Stimulated activated effector memory CD8-positive, alpha-beta T cell treated with anti-CD3 and anti-CD28 coated beads, Interleukin-12 subunit alpha, Interleukin-12 subunit beta, amount 100 ng/mL, for 72 hours (primary cell): ENCODE measurements at regions not wholly inside any gene's neighbourhood (a gene's known extent, or its start where the extent isn't known, plus 50 kb on each side); places are given as distances from the start of the nearest gene placed in this dataset.

Experiments used
- ATAC-seq: fragments of 150-1000 bp; cut with Tn5 transposase; 2 replicates; pipeline ENCODE4 v1.10.0; 2021
- DNase-seq, 2 donors: peaks; one replicate each; pipeline ENCODE4 v3.0.0; 2021 to 2022; ENCODE audit warnings: low spot score in 2 of 2
- H3K27ac Mint-ChIP-seq: one replicate; pipeline ENCODE4 v1.8.0; 2022; ENCODE audit warnings: mild to moderate bottlenecking, mixed read lengths
- H3K36me3 Mint-ChIP-seq: one replicate; pipeline ENCODE4 v1.8.0; 2022; ENCODE audit warnings: mild to moderate bottlenecking, mixed read lengths
- H3K4me1 Mint-ChIP-seq: one replicate; pipeline ENCODE4 v1.8.0; 2022; ENCODE audit warnings: mixed read lengths
- H3K4me3 Mint-ChIP-seq: one replicate; pipeline ENCODE4 v1.8.0; 2022; ENCODE audit warnings: mild to moderate bottlenecking, mixed read lengths
- H3K9me3 Mint-ChIP-seq: one replicate; pipeline ENCODE4 v1.8.0; 2022; ENCODE audit warnings: mixed read lengths

DNA sequence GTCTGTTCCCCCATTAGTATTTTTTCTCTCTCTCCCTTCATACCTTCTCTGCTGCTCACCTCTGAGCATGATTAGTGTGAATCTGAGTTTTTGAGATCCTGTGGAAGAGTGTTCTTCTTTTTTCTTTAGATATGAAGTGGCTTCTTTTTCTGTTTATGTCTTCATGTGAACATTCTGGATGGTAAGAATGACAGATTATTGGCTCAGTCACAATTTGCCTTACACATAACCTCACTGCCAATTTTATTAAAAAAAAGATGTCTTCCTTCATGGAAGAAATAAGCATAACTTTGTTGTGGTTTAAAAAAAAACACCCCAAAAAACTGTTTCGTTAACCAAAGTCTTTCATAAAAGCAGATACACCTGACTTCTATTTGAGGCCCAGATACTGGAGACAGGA is 539.1 kb downstream of the PLCL1 start:
- H3K27ac Mint-ChIP-seq: no peak overlapping the region
- H3K9me3 Mint-ChIP-seq: no peaks in the 10 kb centered on the region
- no peaks in the 10 kb centered on the region for H3K4me1 Mint-ChIP-seq
- no peaks in the 10 kb centered on the region for H3K36me3 Mint-ChIP-seq
- H3K4me3 Mint-ChIP-seq: no peak overlapping the region
- no peak for DNase-seq
- no peak for ATAC-seq

DNA sequence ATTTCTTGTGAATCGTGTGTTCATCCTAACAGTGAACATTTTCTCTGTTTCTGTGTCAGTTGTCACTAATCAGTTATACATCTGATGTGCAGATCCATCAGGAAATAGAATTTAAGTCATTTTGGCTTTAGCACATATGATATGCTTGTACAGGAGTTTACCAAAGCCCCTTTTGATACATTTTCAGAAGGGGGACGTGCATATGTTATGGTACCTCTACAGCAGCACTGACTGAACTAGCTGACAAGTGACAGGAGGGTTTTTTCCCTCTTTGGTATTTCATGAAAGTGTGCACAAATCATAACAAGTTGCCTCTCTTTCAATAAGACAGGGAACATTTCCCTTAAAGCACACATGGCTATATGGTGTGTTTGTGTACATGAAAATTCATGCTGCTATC is 536.5 kb downstream of the PLCL1 start:
- Mint-ChIP-seq H3K4me1 (no peaks in the 10 kb centered on the region), H3K36me3 (no peaks in the 10 kb centered on the region), H3K4me3 (no peak overlapping the region), H3K27ac (no peak overlapping the region), H3K9me3 (no peaks in the 10 kb centered on the region)
- DNase-seq: no peak
- no peak for ATAC-seq

DNA sequence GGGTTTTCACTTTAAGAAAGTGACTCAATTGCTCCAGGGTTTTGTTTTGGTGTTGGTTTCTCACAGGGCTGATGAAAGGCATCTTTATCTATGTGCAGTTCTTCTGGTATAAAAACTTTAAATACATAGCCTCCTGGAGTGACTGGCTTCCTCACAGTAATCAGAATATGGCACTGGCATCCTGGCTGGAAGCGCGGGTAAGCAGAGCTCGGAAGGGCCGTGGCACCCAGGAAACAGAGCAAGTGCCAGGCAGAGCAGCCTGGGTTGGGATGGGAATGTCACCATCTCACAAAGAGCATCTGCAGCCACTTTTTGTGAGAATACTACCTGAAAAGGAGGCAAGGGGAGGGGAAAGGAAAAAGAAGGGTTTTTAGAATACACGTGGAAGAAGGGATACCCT is 534.7 kb downstream of the PLCL1 start:
- Mint-ChIP-seq H3K9me3 (no peaks in the 10 kb centered on the region), H3K27ac (no peak overlapping the region)
- ATAC-seq: no peak

GRCh38 chr2:198337368-198337767 is 533.0 kb downstream of the PLCL1 start:
- Mint-ChIP-seq H3K36me3 (no peaks in the 10 kb centered on the region), H3K4me3 (no peak overlapping the region), H3K9me3 (no peaks in the 10 kb centered on the region), H3K27ac (no peak overlapping the region), H3K4me1 (no peaks in the 10 kb centered on the region)
- DNase-seq: no peak
- no peak for ATAC-seq

More for the DNA sequence above, 534.7 kb downstream of the PLCL1 start:
- DNase-seq: no peak
- no peaks in the 10 kb centered on the region for H3K4me1 Mint-ChIP-seq
- H3K36me3 Mint-ChIP-seq: no peaks in the 10 kb centered on the region
- H3K4me3 Mint-ChIP-seq: no peak overlapping the region

DNA sequence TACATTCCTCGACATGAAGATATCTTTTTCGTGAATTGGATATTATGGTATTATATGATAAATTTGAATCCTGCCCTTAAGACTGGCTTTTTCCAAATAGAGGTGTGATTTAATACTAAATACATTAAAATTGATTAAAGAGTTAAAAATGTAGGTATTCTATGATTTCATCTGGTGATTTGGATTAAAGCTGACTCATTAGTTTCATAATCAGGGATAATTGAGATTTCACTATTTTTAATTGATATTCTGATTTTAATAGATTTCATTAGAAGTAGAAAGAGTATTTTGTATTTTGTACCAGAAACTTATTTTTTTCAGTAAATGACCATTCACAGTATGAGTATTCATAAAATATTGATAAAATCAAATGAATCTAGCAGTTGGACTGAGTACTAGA is 524.1 kb downstream of the PLCL1 start:
- Mint-ChIP-seq H3K4me1 (peaks cover 9% of the 10 kb centered on the region), H3K27ac (no peak overlapping the region), H3K4me3 (no peak overlapping the region), H3K9me3 (no peaks in the 10 kb centered on the region), H3K36me3 (no peaks in the 10 kb centered on the region)
- DNase-seq (no peak), ATAC-seq (no peak)

DNA sequence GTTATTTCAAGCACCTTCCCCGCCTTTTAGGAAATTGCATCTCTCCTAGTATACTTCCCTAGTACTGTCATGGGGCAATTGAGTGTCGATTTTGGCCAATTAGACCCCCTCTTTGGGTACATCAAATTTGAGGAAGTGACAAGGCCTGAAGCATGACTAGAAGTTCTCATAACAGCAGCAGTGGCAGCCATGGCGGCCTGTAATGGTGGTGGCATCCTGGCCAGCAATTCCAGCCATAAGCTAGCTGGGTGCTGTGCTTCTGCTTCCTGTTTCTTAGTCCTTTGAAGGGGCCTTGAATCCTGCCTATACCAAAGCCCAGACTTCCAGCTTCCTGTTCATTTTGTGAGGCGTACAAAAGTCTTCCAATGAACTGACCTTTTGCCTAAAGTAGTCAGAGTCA is 523.1 kb downstream of the PLCL1 start:
- ATAC-seq: no peak
- Mint-ChIP-seq H3K4me3 (no peak overlapping the region), H3K27ac (no peak overlapping the region), H3K4me1 (peaks cover 9% of the 10 kb centered on the region), H3K36me3 (no peaks in the 10 kb centered on the region), H3K9me3 (no peaks in the 10 kb centered on the region)
- DNase-seq: no peak

DNA sequence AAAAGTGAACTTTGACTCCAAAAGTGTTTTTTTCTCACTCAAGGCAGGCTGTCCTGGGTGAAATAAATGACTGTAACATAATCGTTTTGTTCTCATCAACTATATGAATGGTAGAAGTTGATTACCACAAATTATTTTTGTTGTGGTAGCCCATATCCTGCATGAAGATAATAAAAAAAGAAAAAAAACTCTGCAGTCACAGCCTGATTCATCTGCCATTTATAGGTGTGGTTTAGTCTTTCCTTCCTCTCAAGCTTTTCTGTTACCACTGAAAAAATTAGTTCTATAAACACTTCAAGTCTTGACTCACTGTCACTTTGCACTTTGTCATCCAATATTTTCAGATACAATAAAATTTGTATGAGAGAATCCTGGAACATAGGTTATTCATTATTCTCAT is 522.0 kb downstream of the PLCL1 start:
- ATAC-seq (peak; percentile 94), DNase-seq (no peak)
- peaks cover 9% of the 10 kb centered on the region for H3K4me1 Mint-ChIP-seq
- no peak overlapping the region for H3K27ac Mint-ChIP-seq
- no peak overlapping the region for H3K4me3 Mint-ChIP-seq
- no peaks in the 10 kb centered on the region for H3K9me3 Mint-ChIP-seq
- no peaks in the 10 kb centered on the region for H3K36me3 Mint-ChIP-seq

DNA sequence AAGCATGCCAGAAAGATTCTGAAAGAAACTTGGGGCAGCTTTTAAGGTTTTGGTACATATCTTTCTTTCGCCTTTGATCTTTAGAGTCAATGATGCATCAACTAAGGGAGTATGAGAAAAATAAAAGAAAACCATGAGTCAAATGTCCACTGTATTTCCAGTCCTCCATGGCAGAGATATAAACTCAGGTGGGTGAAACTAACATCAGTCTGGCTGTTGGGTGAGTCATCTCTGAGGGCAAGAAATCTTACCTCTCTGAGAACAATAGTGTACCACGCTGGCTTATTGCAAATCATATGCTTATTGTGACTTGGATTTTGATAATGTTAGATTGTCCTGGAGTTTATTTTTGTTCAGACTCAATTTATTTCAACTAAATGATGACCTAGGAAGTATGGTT is 521.0 kb downstream of the PLCL1 start:
- ATAC-seq: peak; percentile 76
- no peak overlapping the region for H3K27ac Mint-ChIP-seq
- no peak overlapping the region for H3K4me3 Mint-ChIP-seq

GRCh38 chr2:198324071-198324470 is 519.7 kb downstream of the PLCL1 start:
- no peak overlapping the region for H3K27ac Mint-ChIP-seq

More for the DNA sequence above, 521.0 kb downstream of the PLCL1 start:
- peaks cover 9% of the 10 kb centered on the region for H3K4me1 Mint-ChIP-seq
- no peaks in the 10 kb centered on the region for H3K9me3 Mint-ChIP-seq
- no peaks in the 10 kb centered on the region for H3K36me3 Mint-ChIP-seq
- no peak for DNase-seq

GRCh38 chr2:198322275-198322674 is 517.9 kb downstream of the PLCL1 start:
- no peaks in the 10 kb centered on the region for H3K9me3 Mint-ChIP-seq
- ATAC-seq (no peak), DNase-seq (no peak)
- H3K4me1 Mint-ChIP-seq: peaks cover 9% of the 10 kb centered on the region
- no peak overlapping the region for H3K27ac Mint-ChIP-seq
- H3K4me3 Mint-ChIP-seq: no peak overlapping the region
- H3K36me3 Mint-ChIP-seq: no peaks in the 10 kb centered on the region

More at GRCh38 chr2:198324071-198324470, 519.7 kb downstream of the PLCL1 start:
- Mint-ChIP-seq H3K4me3 (no peak overlapping the region), H3K9me3 (no peaks in the 10 kb centered on the region), H3K4me1 (peaks cover 9% of the 10 kb centered on the region), H3K36me3 (no peaks in the 10 kb centered on the region)
- no peak for ATAC-seq
- DNase-seq: no peak

DNA sequence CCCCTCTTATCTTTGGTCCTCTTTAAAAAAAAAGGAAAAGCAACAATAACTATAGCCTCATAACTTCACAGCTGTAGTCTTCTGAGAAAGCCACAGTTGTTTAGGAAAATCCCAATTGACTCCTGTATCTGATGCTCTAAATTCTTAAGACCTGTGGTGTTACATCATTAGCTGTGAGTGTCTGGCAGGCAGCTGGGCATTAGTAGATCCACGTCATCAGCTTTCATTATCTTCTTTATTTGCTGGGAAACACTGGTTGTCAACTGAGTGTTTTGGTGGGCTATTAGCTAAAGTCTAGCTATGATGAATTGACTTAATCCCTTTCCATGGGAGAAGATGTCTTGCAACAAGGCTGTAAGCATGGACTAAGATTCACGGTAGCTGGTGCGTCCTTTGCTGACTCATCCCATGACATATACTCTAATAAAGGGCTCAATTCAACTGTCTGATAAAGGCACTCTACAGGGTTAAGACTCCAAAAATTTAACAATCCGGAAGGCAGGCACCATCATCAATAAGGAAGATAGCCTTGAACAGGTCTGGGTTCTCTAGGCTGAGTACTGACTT is 517.2 kb downstream of the PLCL1 start:
- H3K4me3 Mint-ChIP-seq: no peak overlapping the region
- DNase-seq (no peak), ATAC-seq (no peak)
- no peaks in the 10 kb centered on the region for H3K36me3 Mint-ChIP-seq
- no peak overlapping the region for H3K27ac Mint-ChIP-seq
- no peaks in the 10 kb centered on the region for H3K9me3 Mint-ChIP-seq
- peaks cover 9% of the 10 kb centered on the region for H3K4me1 Mint-ChIP-seq

GRCh38 chr2:198316852-198317396 is 512.5 kb downstream of the PLCL1 start:
- DNase-seq: no peak
- Mint-ChIP-seq H3K27ac (no peak overlapping the region), H3K4me3 (no peak overlapping the region), H3K9me3 (no peaks in the 10 kb centered on the region), H3K36me3 (no peaks in the 10 kb centered on the region), H3K4me1 (no peaks in the 10 kb centered on the region)
- ATAC-seq: no peak

DNA sequence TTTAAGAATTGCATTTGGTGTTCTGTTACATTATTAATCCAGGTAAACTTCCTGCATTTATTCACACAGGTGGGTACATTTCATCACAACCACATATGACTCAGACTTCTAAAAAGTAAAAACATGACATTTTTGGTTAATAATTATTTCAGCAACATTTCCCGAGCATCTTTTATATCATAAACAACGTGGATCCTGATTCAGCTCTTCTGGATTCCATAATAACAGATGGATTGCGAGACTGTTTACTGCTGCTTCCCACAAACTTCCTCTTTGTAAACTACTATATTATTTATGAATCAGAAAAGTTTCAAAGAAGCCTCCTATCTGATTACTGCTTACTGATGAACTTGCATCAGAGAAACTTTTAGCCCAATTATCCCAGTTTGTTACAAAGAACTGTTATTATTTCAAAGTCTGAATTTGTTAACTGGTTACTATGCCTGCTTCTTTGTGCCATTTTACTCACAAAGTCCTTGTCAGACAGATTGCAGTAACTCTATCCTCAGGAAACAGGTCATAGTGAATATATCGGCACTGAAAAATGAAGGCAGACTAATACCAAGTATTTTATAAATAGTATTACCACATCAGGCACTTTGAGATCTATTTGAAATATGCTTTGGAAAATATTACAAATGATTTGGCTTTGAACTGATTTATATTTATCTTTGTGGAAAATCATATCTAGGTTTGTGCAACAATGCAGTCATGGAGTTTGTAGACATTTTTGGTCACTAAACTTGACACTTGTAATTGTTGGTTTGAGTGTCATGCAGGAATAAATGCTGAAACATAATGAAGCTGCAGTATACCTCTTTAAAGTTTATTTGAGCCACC is 511.6 kb downstream of the PLCL1 start:
- DNase-seq (no peak), ATAC-seq (no peak)
- no peak overlapping the region for H3K27ac Mint-ChIP-seq
- H3K9me3 Mint-ChIP-seq: no peaks in the 10 kb centered on the region
- H3K4me1 Mint-ChIP-seq: no peaks in the 10 kb centered on the region
- no peaks in the 10 kb centered on the region for H3K36me3 Mint-ChIP-seq
- no peak overlapping the region for H3K4me3 Mint-ChIP-seq

- H3K4me1 Mint-ChIP-seq: no peaks in the 10 kb centered on the region
- no peaks in the 10 kb centered on the region for H3K9me3 Mint-ChIP-seq
- no peaks in the 10 kb centered on the region for H3K36me3 Mint-ChIP-seq
- H3K4me3 Mint-ChIP-seq: no peak overlapping the region
- no peak overlapping the region for H3K27ac Mint-ChIP-seq
- ATAC-seq (peak; percentile 34), DNase-seq (no peak)
Observed at GRCh38 chr2:198314559-198315153, 510.3 kb downstream of the PLCL1 start.

GRCh38 chr2:198312596-198313483 is 508.4 kb downstream of the PLCL1 start:
- Mint-ChIP-seq H3K36me3 (no peaks in the 10 kb centered on the region), H3K27ac (no peak overlapping the region), H3K4me1 (no peaks in the 10 kb centered on the region), H3K4me3 (no peak overlapping the region), H3K9me3 (no peaks in the 10 kb centered on the region)
- ATAC-seq: no peak
- DNase-seq: no peak
